IMR-90 (cell line): ENCODE measurements at regions not wholly inside any gene's neighbourhood (a gene's known extent, or its start where the extent isn't known, plus 50 kb on each side); places are given as distances from the start of the nearest gene placed in this dataset.
A peak's percentile ranks its signal among the peaks of the same experiment; 100 is the strongest.

Experiments
- ATAC-seq: fragments of 200-7000 bp; cut with Tn5 transposase; 2 replicates; pipeline ENCODE4 v1.9.1; 2020; ENCODE audit warnings: low read depth, mild to moderate bottlenecking, moderate library complexity
- BruUV-seq: library from RNA; stranded (reverse); fragments of 400-500 nt; replicated peaks from 2 replicates; lab custom pipeline; 2021; lab: Mats Ljungman, UMichigan
- CTCF ChIA-PET: fragments of 300-600 bp; formaldehyde crosslinking; extraction: SDS; loops from one replicate; lab custom pipeline; 2021; ENCODE audit warnings: antibody characterized with exemption; lab: Yijun Ruan, JAX
- POLR2A ChIA-PET: fragments of 300-600 bp; sonication (Branson Sonifier 250); formaldehyde crosslinking; loops from one replicate; lab custom pipeline; 2022; ENCODE audit warnings: antibody characterized with exemption; ENCODE audit not compliant: unreplicated experiment; lab: Charles Lee
- DNase-seq: peaks from one replicate; pipeline ENCODE4 v3.0.0; 2013
- H2AFZ ChIP-seq: replicated peaks from 2 replicates; pipeline ENCODE3; 2013; ENCODE audit warnings: low read length, mild to moderate bottlenecking; ENCODE audit not compliant: poor library complexity
- H2AK5ac ChIP-seq: 2 replicates; pipeline ENCODE4 v1.6.1; 2013; ENCODE audit warnings: low read depth, low read length, inconsistent platforms
- H2AK9ac ChIP-seq: replicated peaks from 2 replicates; pipeline ENCODE3; 2013; ENCODE audit warnings: mild to moderate bottlenecking, low read depth, low read length, moderate library complexity; ENCODE audit not compliant: poor library complexity
- H2BK120ac ChIP-seq: 2 replicates; pipeline ENCODE4 v1.6.1; 2013; ENCODE audit warnings: low read depth, low read length, inconsistent platforms
- H2BK15ac ChIP-seq: 3 replicates; pipeline ENCODE4 v1.6.1; 2013; ENCODE audit warnings: low read depth, low read length, inconsistent platforms
- H2BK20ac ChIP-seq: 2 replicates; pipeline ENCODE4 v1.6.1; 2013; ENCODE audit warnings: low read depth, mild to moderate bottlenecking, inconsistent platforms, low read length, moderate library complexity
- H2BK5ac ChIP-seq: 2 replicates; pipeline ENCODE4 v1.6.1; 2013; ENCODE audit warnings: mild to moderate bottlenecking, low read depth, low read length, inconsistent platforms; ENCODE audit not compliant: poor library complexity, severe bottlenecking
- H3K14ac ChIP-seq: replicated peaks from 2 replicates; pipeline ENCODE4 v1.6.1; 2013; ENCODE audit warnings: low read depth, low read length, inconsistent platforms
- H3K18ac ChIP-seq: 2 replicates; pipeline ENCODE4 v1.6.1; 2013; ENCODE audit warnings: low read depth, low read length, control low read depth
- H3K23ac ChIP-seq: 2 replicates; pipeline ENCODE4 v1.6.1; 2013; ENCODE audit warnings: low read depth, low read length, inconsistent platforms
- H3K27ac ChIP-seq: 2 replicates; pipeline ENCODE4 v1.5.1; 2013; ENCODE audit warnings: mild to moderate bottlenecking, control low read depth, low read length; ENCODE audit not compliant: insufficient read depth
- H3K27me3 ChIP-seq: 2 replicates; pipeline ENCODE4 v1.6.1; 2013; ENCODE audit warnings: low read length; ENCODE audit not compliant: control insufficient read depth, insufficient read depth
- H3K36me3 ChIP-seq: 2 replicates; pipeline ENCODE4 v1.6.1; 2013; ENCODE audit warnings: low read length, mixed read lengths; ENCODE audit not compliant: control insufficient read depth, insufficient read depth
- H3K4ac ChIP-seq: 2 replicates; pipeline ENCODE4 v1.6.1; 2013; ENCODE audit warnings: low read depth, low read length, inconsistent platforms
- H3K4me1 ChIP-seq: 2 replicates; pipeline ENCODE4 v1.6.1; 2013; ENCODE audit warnings: low read length, mixed read lengths; ENCODE audit not compliant: control insufficient read depth, insufficient read depth
- H3K4me2 ChIP-seq: 2 replicates; pipeline ENCODE4 v1.6.1; 2013; ENCODE audit warnings: low read depth, mild to moderate bottlenecking, control low read depth, low read length, moderate library complexity
- H3K4me3 ChIP-seq: 2 replicates; pipeline ENCODE4 v1.5.1; 2013; ENCODE audit warnings: low read depth, mild to moderate bottlenecking, control low read depth, low read length, moderate library complexity; ENCODE audit not compliant: insufficient read depth
- H3K56ac ChIP-seq: 2 replicates; pipeline ENCODE4 v1.6.1; 2013; ENCODE audit warnings: low read length, inconsistent platforms; ENCODE audit not compliant: insufficient read depth; ENCODE audit errors: extremely low read depth
- H3K79me1 ChIP-seq, 2 experiments: 2 replicates each; pipeline ENCODE4 v1.6.1; 2013; ENCODE audit warnings: low read length in 2 of 2, inconsistent platforms in 1 of 2, low read depth in 1 of 2
- H3K9ac ChIP-seq: 2 replicates; pipeline ENCODE4 v1.6.1; 2013; ENCODE audit warnings: low read depth, low read length, control low read depth
- H3K9me1 ChIP-seq: 2 replicates; pipeline ENCODE4 v1.6.1; 2013; ENCODE audit warnings: low read length, inconsistent platforms; ENCODE audit not compliant: insufficient read depth
- H3K9me3 ChIP-seq: 2 replicates; pipeline ENCODE4 v1.6.1; 2013; ENCODE audit warnings: low read length; ENCODE audit not compliant: control insufficient read depth, insufficient read depth
- H4K20me1 ChIP-seq: 2 replicates; pipeline ENCODE4 v1.6.1; 2013; ENCODE audit warnings: low read length, inconsistent platforms; ENCODE audit not compliant: insufficient read depth
- H4K5ac ChIP-seq: 2 replicates; pipeline ENCODE4 v1.6.1; 2013; ENCODE audit warnings: mild to moderate bottlenecking, low read depth, low read length, control low read depth
- H4K8ac ChIP-seq, 2 experiments: 2 replicates each; pipeline ENCODE4 v1.6.1; 2013; ENCODE audit warnings: low read depth in 2 of 2, low read length in 2 of 2, control low read depth in 1 of 2, inconsistent platforms in 1 of 2
- H4K91ac ChIP-seq: 2 replicates; pipeline ENCODE4 v1.6.1; 2013; ENCODE audit warnings: low read depth, low read length, inconsistent platforms; ENCODE audit not compliant: insufficient read depth
- BHLHE40 ChIP-seq: fragments of 150-350 bp; IDR thresholded peaks from 2 replicates; pipeline ENCODE4 v1.6.1; 2016; ENCODE audit warnings: mild to moderate bottlenecking, low read depth, low read length
- CHD1 ChIP-seq: IDR thresholded peaks from 2 replicates; pipeline ENCODE4 v1.6.1; 2012; ENCODE audit warnings: low read depth, low read length, improper control_type of control experiment
- CTCF ChIP-seq: conservative IDR thresholded peaks from 2 replicates; pipeline ENCODE4 v1.5.1; 2012; ENCODE audit warnings: mild to moderate bottlenecking, low read depth, low read length, improper control_type of control experiment
- FOS ChIP-seq: fragments of 150-350 bp; IDR thresholded peaks from 2 replicates; pipeline ENCODE4 v1.6.1; 2016; ENCODE audit warnings: low read depth, low read length
- MAZ ChIP-seq: IDR thresholded peaks from 2 replicates; pipeline ENCODE4 v1.6.1; 2012; ENCODE audit warnings: low read depth, mild to moderate bottlenecking, low read length, improper control_type of control experiment, moderate library complexity, borderline replicate concordance
- MXI1 ChIP-seq: IDR thresholded peaks from 2 replicates; pipeline ENCODE4 v1.6.1; 2012; ENCODE audit warnings: low read depth, mild to moderate bottlenecking, low read length, moderate library complexity, borderline replicate concordance
- NFE2L2 ChIP-seq: fragments of 150-350 bp; IDR thresholded peaks from 2 replicates; pipeline ENCODE4 v1.6.1; 2016; ENCODE audit warnings: low read depth, mild to moderate bottlenecking, low read length
- POLR2A ChIP-seq: IDR thresholded peaks from 2 replicates; pipeline ENCODE4 v1.6.1; 2012; ENCODE audit warnings: mild to moderate bottlenecking, low read depth, low read length
- RAD21 ChIP-seq: IDR thresholded peaks from 2 replicates; pipeline ENCODE4 v1.6.1; 2012; ENCODE audit warnings: low read length, improper control_type of control experiment
- RFX5 ChIP-seq: IDR thresholded peaks from 2 replicates; pipeline ENCODE4 v1.8.0; 2012; ENCODE audit warnings: low read depth, mild to moderate bottlenecking, low read length, moderate library complexity
- SMC3 ChIP-seq: fragments of 150-350 bp; IDR thresholded peaks from 2 replicates; pipeline ENCODE4 v1.6.1; 2016; ENCODE audit warnings: low read depth, mild to moderate bottlenecking, antibody characterized with exemption, low read length, moderate library complexity
- WGBS, 2 experiments: methylation state at CpG; one replicate each; pipeline versions ENCODE4 v1.1.5 to v1.1.7; 2013; ENCODE audit warnings: missing lambda C conversion rate in 2 of 2; ENCODE audit not compliant: insufficient read length in 1 of 2; ENCODE audit errors: extremely low coverage in 2 of 2; 5-methylcytosine and 5-hydroxymethylcytosine counted together
- dilution Hi-C: fragments of 300-500 bp; cut with HindIII; formaldehyde crosslinking; loops from one replicate; pipeline ENCODE4 v1.14.3; 2018; ENCODE audit warnings: low sequenced_read_pairs; ENCODE audit not compliant: unreplicated experiment
- in situ Hi-C: fragments of 300-500 bp; cut with MboI; formaldehyde crosslinking; loops from 3 replicates; pipeline ENCODE4 v1.14.3; 2019; ENCODE audit warnings: low sequenced_read_pairs, inconsistent platforms, mixed read lengths
- intact Hi-C: fragments of 100-400 bp; cut with micrococcal nuclease; formaldehyde crosslinking; loops from 2 replicates; pipeline ENCODE4 v1.10.0; 2022
- TF ChIP-seq, protein P1 (sequence below): fragments of 150-350 bp; IDR thresholded peaks from 2 replicates; pipeline ENCODE4 v1.6.1; 2017; ENCODE audit warnings: mild to moderate bottlenecking, antibody characterized with exemption, low read length, low read depth
- TF ChIP-seq, protein P2 (sequence below): fragments of 150-350 bp; IDR thresholded peaks from 2 replicates; pipeline ENCODE4 v1.6.1; 2016; ENCODE audit warnings: low read depth, mild to moderate bottlenecking, low read length, moderate library complexity, borderline replicate concordance

DNA sequence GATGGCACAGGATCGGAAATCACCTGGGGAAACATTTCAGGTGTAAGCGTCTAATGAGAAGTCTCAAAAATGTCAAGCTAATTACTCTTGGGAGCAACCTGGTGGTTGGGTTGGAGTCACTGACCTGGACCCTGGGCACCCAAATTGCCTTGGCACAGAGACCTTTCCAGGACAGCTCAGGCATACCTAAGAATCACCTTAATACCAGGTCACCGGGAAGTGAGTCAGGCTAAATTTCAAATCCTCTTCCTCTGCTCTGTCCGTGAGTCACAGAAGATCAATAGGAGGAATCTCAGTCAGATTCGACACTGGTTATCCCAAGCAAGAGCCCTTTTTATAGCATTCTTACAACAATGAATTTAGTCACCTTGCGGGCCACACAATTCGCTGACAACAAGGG lies 179.6 kb upstream of the CAMK1G start:
- no peak overlapping the region for H3K4ac ChIP-seq
- ChIA-PET CTCF (no interaction called here), POLR2A (no interaction called here)
- no peaks in the 10 kb centered on the region; the same call in 1 of the 2 replicates for H3K9me1 ChIP-seq
- H3K56ac ChIP-seq = no peak overlapping the region
- intact Hi-C loops = no loop called here
- dilution Hi-C loops = no loop called here
- H3K14ac ChIP-seq = no peak overlapping the region
- H4K5ac ChIP-seq = no peak overlapping the region
- WGBS, 2 experiments = 100% methylated on average over 2 of the region's 7 CpGs; no CpG with 5 or more reads in 1 of the 2 experiments
- H3K4me3 ChIP-seq = no peak overlapping the region
- no peak overlapping the region for H4K8ac ChIP-seq
- no peak overlapping the region for H2AK5ac ChIP-seq
- no peaks in the 10 kb centered on the region for H4K20me1 ChIP-seq
- no peaks in the 10 kb centered on the region for H3K9me3 ChIP-seq
- in situ Hi-C loops = no loop called here
- 0 out of 3 replicates have a peak overlapping the region, but pooled peaks have one; percentile 2 for H2BK15ac ChIP-seq
- H2AFZ ChIP-seq = no peak overlapping the region
- TF ChIP-seq BHLHE40 (no peak), MXI1 (no peak), SMC3 (no peak), FOS (no peak), RFX5 (no peak), CTCF (no peak), POLR2A (no peak), MAZ (no peak), RAD21 (no peak), NFE2L2 (no peak), CHD1 (no peak)
- TF ChIP-seq, protein P1, sequence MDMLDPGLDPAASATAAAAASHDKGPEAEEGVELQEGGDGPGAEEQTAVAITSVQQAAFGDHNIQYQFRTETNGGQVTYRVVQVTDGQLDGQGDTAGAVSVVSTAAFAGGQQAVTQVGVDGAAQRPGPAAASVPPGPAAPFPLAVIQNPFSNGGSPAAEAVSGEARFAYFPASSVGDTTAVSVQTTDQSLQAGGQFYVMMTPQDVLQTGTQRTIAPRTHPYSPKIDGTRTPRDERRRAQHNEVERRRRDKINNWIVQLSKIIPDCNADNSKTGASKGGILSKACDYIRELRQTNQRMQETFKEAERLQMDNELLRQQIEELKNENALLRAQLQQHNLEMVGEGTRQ = no peak
- TF ChIP-seq, protein P2, sequence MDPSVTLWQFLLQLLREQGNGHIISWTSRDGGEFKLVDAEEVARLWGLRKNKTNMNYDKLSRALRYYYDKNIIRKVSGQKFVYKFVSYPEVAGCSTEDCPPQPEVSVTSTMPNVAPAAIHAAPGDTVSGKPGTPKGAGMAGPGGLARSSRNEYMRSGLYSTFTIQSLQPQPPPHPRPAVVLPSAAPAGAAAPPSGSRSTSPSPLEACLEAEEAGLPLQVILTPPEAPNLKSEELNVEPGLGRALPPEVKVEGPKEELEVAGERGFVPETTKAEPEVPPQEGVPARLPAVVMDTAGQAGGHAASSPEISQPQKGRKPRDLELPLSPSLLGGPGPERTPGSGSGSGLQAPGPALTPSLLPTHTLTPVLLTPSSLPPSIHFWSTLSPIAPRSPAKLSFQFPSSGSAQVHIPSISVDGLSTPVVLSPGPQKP = no peak
- DNase-seq (no peak), ATAC-seq (no peak)
- H2AK9ac ChIP-seq = no peak overlapping the region
- H3K23ac ChIP-seq = no peak overlapping the region
- no peak overlapping the region for H2BK20ac ChIP-seq
- H3K27me3 ChIP-seq = no peaks in the 10 kb centered on the region
- H3K18ac ChIP-seq = no peak overlapping the region
- no peak overlapping the region for H3K27ac ChIP-seq
- no peak overlapping the region for H2BK5ac ChIP-seq
- peaks cover 14% of the 10 kb centered on the region for H3K4me1 ChIP-seq
- H3K36me3 ChIP-seq = no peaks in the 10 kb centered on the region
- H3K4me2 ChIP-seq = no peak overlapping the region
- H3K9ac ChIP-seq = no peak overlapping the region
- no peaks in the 10 kb centered on the region for H3K79me1 ChIP-seq
- no peak overlapping the region for H4K91ac ChIP-seq
- no TSS peak for BruUV-seq
- H2BK120ac ChIP-seq = no peak overlapping the region
